SU-DHL-6 (cell line): ENCODE measurements at regions not wholly inside any gene's neighbourhood (a gene's known extent, or its start where the extent isn't known, plus 50 kb on each side); places are given as distances from the start of the nearest gene placed in this dataset.

Experiments used
- H2AFZ ChIP-seq: fragments of 200-600 bp; sonication (generic); 2 replicates; pipeline ENCODE4 v1.6.1; 2014; ENCODE audit warnings: low read depth, mild to moderate bottlenecking, moderate library complexity, mixed read lengths, antibody characterized with exemption, low read length; ENCODE audit not compliant: severe bottlenecking
- H3F3A ChIP-seq: fragments of 200-600 bp; shearing (Covaris generic); 2 replicates; pipeline ENCODE4 v1.6.0; 2016; ENCODE audit warnings: antibody characterized with exemption, mild to moderate bottlenecking; ENCODE audit not compliant: insufficient read depth
- H3K27ac ChIP-seq: fragments of 200-600 bp; sonication (generic); 2 replicates; pipeline ENCODE4 v1.5.1; 2016; ENCODE audit warnings: low read depth, mild to moderate bottlenecking, low read length, moderate library complexity, mixed read lengths
- H3K27me3 ChIP-seq: fragments of 200-600 bp; sonication (generic), shearing (Covaris generic); 2 replicates; pipeline ENCODE4 v1.6.0; 2014; ENCODE audit warnings: mild to moderate bottlenecking, low read length
- H3K36me3 ChIP-seq: fragments of 200-600 bp; sonication (generic); 2 replicates; pipeline ENCODE4 v1.6.1; 2014; ENCODE audit warnings: mild to moderate bottlenecking, low read length, mixed read lengths
- H3K4me2 ChIP-seq: fragments of 300-600, 200-600 bp; shearing (Covaris generic), sonication (generic); 2 replicates; pipeline ENCODE4 v1.6.0; 2014; ENCODE audit warnings: low read length, low read depth, mild to moderate bottlenecking; ENCODE audit not compliant: poor library complexity, severe bottlenecking
- H3K4me3 ChIP-seq: fragments of 200-600 bp; sonication (generic); 2 replicates; pipeline ENCODE4 v1.5.1; 2014; ENCODE audit warnings: antibody characterized with exemption, low read length, mild to moderate bottlenecking, mixed read lengths; ENCODE audit not compliant: insufficient read depth, poor library complexity, severe bottlenecking
- H3K79me2 ChIP-seq: fragments of 200-600 bp; sonication (generic); 2 replicates; pipeline ENCODE4 v1.6.1; 2014; ENCODE audit warnings: mild to moderate bottlenecking, low read length, moderate library complexity; ENCODE audit not compliant: insufficient read depth
- H3K9ac ChIP-seq: fragments of 200-600 bp; sonication (generic); 2 replicates; pipeline ENCODE4 v1.7.0; 2014; ENCODE audit warnings: mild to moderate bottlenecking, low read length
- H3K9me2 ChIP-seq: fragments of 200-600 bp; sonication (generic); replicated peaks from 2 replicates; pipeline ENCODE4 v1.6.1; 2014; ENCODE audit warnings: low read length; ENCODE audit not compliant: insufficient read depth
- H3K9me3 ChIP-seq: fragments of 200-600 bp; sonication (generic); 2 replicates; pipeline ENCODE4 v1.6.1; 2014; ENCODE audit warnings: low read length, mixed read lengths; ENCODE audit not compliant: insufficient read depth
- H4K20me1 ChIP-seq: fragments of 200-600 bp; sonication (generic); 2 replicates; pipeline ENCODE4 v1.6.1; 2014; ENCODE audit warnings: low read depth, mild to moderate bottlenecking, antibody characterized with exemption, low read length, moderate library complexity, mixed read lengths
- CTCF ChIP-seq: fragments of 200-600 bp; sonication (generic); IDR thresholded peaks from one replicate; pipeline ENCODE4 v1.5.1; 2017; ENCODE audit warnings: antibody characterized with exemption, mild to moderate bottlenecking, low read length, moderate library complexity; ENCODE audit not compliant: insufficient read depth, poor library complexity, severe bottlenecking
- EZH2phosphoT487 ChIP-seq: fragments of 200-600 bp; sonication (generic), shearing (Covaris generic); conservative IDR thresholded peaks from 2 replicates; pipeline ENCODE4 v1.6.1; 2018; ENCODE audit warnings: mild to moderate bottlenecking, antibody characterized with exemption, low read length, moderate library complexity, mixed read lengths

GRCh38 chr1:56315293-56315942 is 263.9 kb downstream of the PLPP3 start:
- Histone ChIP-seq H3K4me2 (no peak overlapping the region), H3K9me3 (no peaks in the 10 kb centered on the region), H2AFZ (no peak overlapping the region), H4K20me1 (no peaks in the 10 kb centered on the region), H3K27ac (no peak overlapping the region), H3K4me3 (no peak overlapping the region), H3F3A (no peaks in the 10 kb centered on the region), H3K9me2 (no peaks in the 10 kb centered on the region), H3K27me3 (no peaks in the 10 kb centered on the region), H3K36me3 (no peaks in the 10 kb centered on the region), H3K9ac (no peak overlapping the region), H3K79me2 (no peaks in the 10 kb centered on the region)
- no peak for TF ChIP-seq EZH2phosphoT487
- no peak for TF ChIP-seq CTCF

- Histone ChIP-seq H3K27ac (no peak overlapping the region), H3K27me3 (no peaks in the 10 kb centered on the region), H3K9me2 (no peaks in the 10 kb centered on the region), H3K9ac (no peak overlapping the region), H4K20me1 (no peaks in the 10 kb centered on the region), H3K9me3 (no peaks in the 10 kb centered on the region), H3K79me2 (no peaks in the 10 kb centered on the region), H3K36me3 (no peaks in the 10 kb centered on the region), H3K4me3 (no peak overlapping the region), H3K4me2 (no peak overlapping the region), H3F3A (no peaks in the 10 kb centered on the region), H2AFZ (no peak overlapping the region)
- TF ChIP-seq CTCF (no peak), EZH2phosphoT487 (no peak)
Observed at GRCh38 chr1:56313560-56313959, 265.8 kb downstream of the PLPP3 start.

GRCh38 chr1:56311766-56312165 is 267.6 kb downstream of the PLPP3 start:
- H3K4me2 ChIP-seq, result no peak overlapping the region
- H3K4me3 ChIP-seq, result no peak overlapping the region
- no peaks in the 10 kb centered on the region for H3K36me3 ChIP-seq
- no peak for TF ChIP-seq CTCF
- TF ChIP-seq EZH2phosphoT487, result no peak
- H3K27me3 ChIP-seq, result no peaks in the 10 kb centered on the region
- H3F3A ChIP-seq, result no peaks in the 10 kb centered on the region
- no peaks in the 10 kb centered on the region for H4K20me1 ChIP-seq
- H3K79me2 ChIP-seq, result no peaks in the 10 kb centered on the region
- no peaks in the 10 kb centered on the region for H3K9me2 ChIP-seq
- no peak overlapping the region for H3K27ac ChIP-seq
- no peak overlapping the region for H3K9ac ChIP-seq
- no peak overlapping the region for H2AFZ ChIP-seq
- no peaks in the 10 kb centered on the region for H3K9me3 ChIP-seq
